Tibial nerve (tissue), 4 donors: ENCODE measurements at regions not wholly inside any gene's neighbourhood (a gene's known extent, or its start where the extent isn't known, plus 50 kb on each side); places are given as distances from the start of the nearest gene placed in this dataset.

ENCODE experiments used
- DNase-seq, 2 donors: peaks; one replicate each; pipeline ENCODE4 v3.0.0-alpha.2; 2019; ENCODE audit warnings: low spot score in 2 of 2
- H3K27ac ChIP-seq, 4 donors: fragments of 200-600 bp; sonication (generic) in 3 of 4; one replicate each; pipeline ENCODE4 v1.5.1; 2017 to 2019; ENCODE audit warnings: mild to moderate bottlenecking in 1 of 4
- H3K27me3 ChIP-seq, 2 donors: fragments of 200-600 bp; sonication (generic) in 1 of 2; one replicate each; pipeline versions ENCODE4 v1.5.1 to v1.6.0; 2017 to 2019
- H3K36me3 ChIP-seq, 3 donors: fragments of 200-600 bp; sonication (generic); one replicate each; pipeline ENCODE4 v1.5.1; 2018 to 2019
- H3K4me1 ChIP-seq, 4 donors: fragments of 200-600 bp; sonication (generic) in 3 of 4; one replicate each; pipeline ENCODE4 v1.5.1; 2017 to 2019
- H3K4me3 ChIP-seq, 4 donors: fragments of 200-600 bp; sonication (generic) in 3 of 4; one replicate each; pipeline ENCODE4 v1.5.1; 2017 to 2019; ENCODE audit warnings: mild to moderate bottlenecking in 1 of 4, moderate library complexity in 1 of 4
- H3K9me3 ChIP-seq, 4 donors: fragments of 200-600 bp; sonication (generic) in 3 of 4; one replicate each; pipeline ENCODE4 v1.5.1; 2017 to 2019
- CTCF ChIP-seq, 5 experiments: fragments of 200-600 bp in 3 of 5; fragments of 450-650 bp in 2 of 5; sonication (generic) in 3 of 5; IDR thresholded peaks; one replicate each; pipeline ENCODE4 v1.5.1; 2016 to 2019; ENCODE audit warnings: antibody characterized with exemption in 5 of 5, mild to moderate bottlenecking in 3 of 5, moderate library complexity in 2 of 5
- EP300 ChIP-seq, 2 donors: sonication (generic); formaldehyde crosslinking; IDR thresholded peaks; one replicate each; pipeline ENCODE4 v1.6.1; 2017; ENCODE audit warnings: antibody characterized with exemption in 2 of 2, mild to moderate bottlenecking in 1 of 2
- POLR2A ChIP-seq, 2 donors: fragments of 450-650 bp; IDR thresholded peaks; one replicate each; pipeline ENCODE4 v1.6.1; 2017; ENCODE audit warnings: antibody characterized with exemption in 2 of 2, mild to moderate bottlenecking in 2 of 2, moderate library complexity in 2 of 2
- WGBS, 2 donors: methylation state at CpG; one replicate each; pipeline ENCODE4 v1.1.5; 2018; 5-methylcytosine and 5-hydroxymethylcytosine counted together

DNA sequence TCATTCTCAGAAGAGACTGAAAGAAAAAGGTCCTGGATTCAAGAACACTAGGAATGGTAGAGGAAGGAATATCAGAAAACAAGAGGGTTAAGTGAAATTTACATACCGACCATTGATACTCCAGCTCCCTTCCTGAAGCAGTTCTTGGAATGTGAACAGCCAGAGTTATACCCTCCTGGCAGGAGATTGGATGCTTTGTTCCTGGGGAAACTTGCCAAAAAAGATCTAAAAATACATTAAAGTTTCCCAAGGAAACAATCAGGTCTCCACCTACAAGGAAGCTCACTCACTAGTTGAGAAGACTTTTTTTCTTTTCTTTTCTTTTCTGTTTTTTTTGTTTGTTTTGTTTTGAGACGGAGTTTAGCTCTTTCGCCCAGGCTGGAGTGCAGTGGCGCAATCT, 91.1 kb downstream of the HLX start:
- no peak for DNase-seq
- no peak for TF ChIP-seq EP300 (IDR thresholded peaks at IDR 0.05)
- no peak for TF ChIP-seq CTCF (IDR thresholded peaks at IDR 0.05)
- no peak for TF ChIP-seq POLR2A (IDR thresholded peaks at IDR 0.05)
- no peaks in the 10 kb centered on the region for H3K4me1 ChIP-seq
- no peak overlapping the region for H3K27ac ChIP-seq
- WGBS, 2 donors, result 53 to 63% methylated on average over 4 of the region's 4 CpGs
- no peaks in the 10 kb centered on the region for H3K27me3 ChIP-seq
- H3K4me3 ChIP-seq, result no peak overlapping the region
- H3K36me3 ChIP-seq, result no peaks in the 10 kb centered on the region
- H3K9me3 ChIP-seq, result no peaks in the 10 kb centered on the region

DNA sequence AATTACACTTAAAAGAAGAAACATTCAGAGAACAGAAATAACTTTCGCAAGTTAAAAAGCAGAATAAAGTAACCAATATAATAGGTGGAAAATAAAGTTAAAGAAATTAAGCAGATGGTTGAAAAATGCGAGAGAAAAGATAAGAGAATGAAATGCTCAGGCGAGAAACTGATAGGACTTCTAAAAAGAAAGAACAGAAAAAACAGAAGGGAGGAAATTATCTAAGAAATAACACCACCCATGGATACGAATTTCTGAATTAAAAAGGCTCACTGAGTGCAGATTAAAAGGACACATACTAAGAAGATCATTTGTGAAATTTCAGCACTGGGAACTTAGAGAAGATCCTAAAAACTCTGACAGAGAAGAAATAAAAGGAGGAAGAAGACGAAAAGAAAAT, 92.0 kb downstream of the HLX start:
- Histone ChIP-seq H3K36me3 (no peaks in the 10 kb centered on the region), H3K4me3 (no peak overlapping the region), H3K27me3 (no peaks in the 10 kb centered on the region), H3K4me1 (no peaks in the 10 kb centered on the region), H3K27ac (no peak overlapping the region), H3K9me3 (no peaks in the 10 kb centered on the region)
- DNase-seq, result no peak
- WGBS, 2 donors, result 92 to 95% methylated on average over 5 of the region's 5 CpGs
- no peak for TF ChIP-seq POLR2A (IDR thresholded peaks at IDR 0.05)
- no peak for TF ChIP-seq EP300 (IDR thresholded peaks at IDR 0.05)
- no peak for TF ChIP-seq CTCF (IDR thresholded peaks at IDR 0.05)

GRCh38 chr1:220974431-220974830, 95.2 kb downstream of the HLX start:
- H3K27ac ChIP-seq, result no peak overlapping the region
- no peaks in the 10 kb centered on the region for H3K4me1 ChIP-seq
- H3K36me3 ChIP-seq, result no peaks in the 10 kb centered on the region
- WGBS, 2 donors, result 56 to 75% methylated on average over 1 of the region's 1 CpG
- H3K4me3 ChIP-seq, result no peak overlapping the region
- no peaks in the 10 kb centered on the region for H3K27me3 ChIP-seq
- no peaks in the 10 kb centered on the region for H3K9me3 ChIP-seq
- no peak for DNase-seq
- TF ChIP-seq POLR2A (IDR thresholded peaks at IDR 0.05) (no peak), CTCF (IDR thresholded peaks at IDR 0.05) (no peak), EP300 (IDR thresholded peaks at IDR 0.05) (no peak)

GRCh38 chr1:220976390-220976789, 97.1 kb downstream of the HLX start:
- Histone ChIP-seq H3K27me3 (no peaks in the 10 kb centered on the region), H3K9me3 (no peaks in the 10 kb centered on the region), H3K27ac (no peak overlapping the region), H3K4me1 (no peaks in the 10 kb centered on the region), H3K4me3 (no peak overlapping the region), H3K36me3 (no peaks in the 10 kb centered on the region)
- 45 to 47% methylated on average over 3 of the region's 3 CpGs for WGBS, 2 donors
- TF ChIP-seq EP300 (IDR thresholded peaks at IDR 0.05) (no peak), CTCF (IDR thresholded peaks at IDR 0.05) (no peak), POLR2A (IDR thresholded peaks at IDR 0.05) (no peak)
- DNase-seq, result no peak

DNA sequence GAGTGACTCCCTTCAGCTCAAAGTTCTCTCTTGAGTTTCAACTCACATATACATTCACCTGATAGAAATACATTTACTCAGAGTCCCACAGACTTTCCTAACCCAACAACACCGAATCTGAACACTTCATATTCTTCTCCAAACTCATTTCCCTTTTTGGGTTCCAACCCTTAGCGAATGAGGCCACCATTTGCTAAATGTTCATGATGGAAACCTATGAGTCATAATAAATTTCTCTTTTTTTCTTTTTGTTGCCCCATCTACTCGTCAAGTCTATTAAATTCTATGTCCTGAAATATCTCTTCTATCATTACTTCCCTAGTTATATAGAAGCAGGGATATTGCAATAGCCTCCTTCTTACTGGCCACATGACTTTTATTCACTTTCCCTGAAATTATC, 100.1 kb downstream of the HLX start:
- Histone ChIP-seq H3K4me3 (no peak overlapping the region), H3K27me3 (no peaks in the 10 kb centered on the region), H3K4me1 (no peaks in the 10 kb centered on the region), H3K9me3 (no peaks in the 10 kb centered on the region), H3K27ac (no peak overlapping the region), H3K36me3 (no peaks in the 10 kb centered on the region)
- 84 to 85% methylated on average over 3 of the region's 3 CpGs for WGBS, 2 donors
- TF ChIP-seq CTCF (IDR thresholded peaks at IDR 0.05) (no peak), POLR2A (IDR thresholded peaks at IDR 0.05) (no peak), EP300 (IDR thresholded peaks at IDR 0.05) (no peak)
- DNase-seq, result no peak
